ENCODE measurements at regions not wholly inside any gene's neighbourhood (a gene's known extent, or its start where the extent isn't known, plus 50 kb on each side); places are given as distances from the start of the nearest gene placed in this dataset.

GRCh38 chr21:15119486-15119885, 54.7 kb upstream of the NRIP1 start:
- Histone ChIP-seq H3K9me2 (replicated peaks; ENCODE audit: insufficient read depth, low read length) (no peaks in the 10 kb centered on the region; the same call in 1 of the 2 replicates), H3K36me3 (ENCODE audit: insufficient read depth, low read length) (no peaks in the 10 kb centered on the region), H3K27me3 (ENCODE audit: low read length) (no peaks in the 10 kb centered on the region), H3K4me2 (ENCODE audit: low read depth, low read length, poor library complexity, severe bottlenecking) (no peak overlapping the region), H3K27ac (ENCODE audit: low read length) (no peak overlapping the region), H3K4me3 (ENCODE audit: low read length) (no peak overlapping the region), H2AFZ (ENCODE audit: low read length) (no peak overlapping the region), H3K9ac (ENCODE audit: low read length) (no peak overlapping the region), H3K9me3 (ENCODE audit: low read length) (peaks cover 5% of the 10 kb centered on the region), H4K20me1 (ENCODE audit: insufficient read depth, low read depth, low read length) (no peaks in the 10 kb centered on the region), H3K4me1 (ENCODE audit: low read length) (no peaks in the 10 kb centered on the region), H3K79me2 (ENCODE audit: low read length) (no peaks in the 10 kb centered on the region)
- no peak for DNase-seq

- H3K36me3 ChIP-seq (ENCODE audit: insufficient read depth, low read length), result no peaks in the 10 kb centered on the region
- no peaks in the 10 kb centered on the region; the same call in 1 of the 2 replicates for H3K9me2 ChIP-seq (replicated peaks; ENCODE audit: insufficient read depth, low read length)
- no peak for DNase-seq
- no peaks in the 10 kb centered on the region for H3K79me2 ChIP-seq (ENCODE audit: low read length)
- no peaks in the 10 kb centered on the region for H4K20me1 ChIP-seq (ENCODE audit: insufficient read depth, low read depth, low read length)
- H3K9me3 ChIP-seq (ENCODE audit: low read length), result peaks cover 5% of the 10 kb centered on the region
- H3K4me2 ChIP-seq (ENCODE audit: low read depth, low read length, poor library complexity, severe bottlenecking), result no peak overlapping the region
- no peak overlapping the region for H3K4me3 ChIP-seq (ENCODE audit: low read length)
- H3K9ac ChIP-seq (ENCODE audit: low read length), result no peak overlapping the region
- no peak overlapping the region for H2AFZ ChIP-seq (ENCODE audit: low read length)
- no peak overlapping the region for H3K27ac ChIP-seq (ENCODE audit: low read length)
- H3K27me3 ChIP-seq (ENCODE audit: low read length), result no peaks in the 10 kb centered on the region
- no peaks in the 10 kb centered on the region for H3K4me1 ChIP-seq (ENCODE audit: low read length)
Observed at GRCh38 chr21:15121097-15121654, 56.4 kb upstream of the NRIP1 start.

- no peaks in the 10 kb centered on the region for H3K79me2 ChIP-seq (ENCODE audit: low read length)
- H3K9me3 ChIP-seq (ENCODE audit: low read length), result peaks cover 5% of the 10 kb centered on the region
- no peak overlapping the region for H3K4me2 ChIP-seq (ENCODE audit: low read depth, low read length, poor library complexity, severe bottlenecking)
- H3K9me2 ChIP-seq (replicated peaks; ENCODE audit: insufficient read depth, low read length), result no peaks in the 10 kb centered on the region; the same call in 1 of the 2 replicates
- no peaks in the 10 kb centered on the region for H3K27me3 ChIP-seq (ENCODE audit: low read length)
- H3K27ac ChIP-seq (ENCODE audit: low read length), result no peak overlapping the region
- no peaks in the 10 kb centered on the region for H4K20me1 ChIP-seq (ENCODE audit: insufficient read depth, low read depth, low read length)
- no peak overlapping the region for H3K4me3 ChIP-seq (ENCODE audit: low read length)
- no peaks in the 10 kb centered on the region for H3K4me1 ChIP-seq (ENCODE audit: low read length)
- no peak for DNase-seq
- no peaks in the 10 kb centered on the region for H3K36me3 ChIP-seq (ENCODE audit: insufficient read depth, low read length)
- H2AFZ ChIP-seq (ENCODE audit: low read length), result no peak overlapping the region
- H3K9ac ChIP-seq (ENCODE audit: low read length), result no peak overlapping the region
Observed at GRCh38 chr21:15121655-15122120, 56.9 kb upstream of the NRIP1 start.

- Histone ChIP-seq H4K20me1 (ENCODE audit: insufficient read depth, low read depth, low read length) (no peaks in the 10 kb centered on the region), H3K27me3 (ENCODE audit: low read length) (no peaks in the 10 kb centered on the region), H3K9me3 (ENCODE audit: low read length) (peaks cover under 1% of the 10 kb centered on the region), H3K9ac (ENCODE audit: low read length) (no peak overlapping the region), H3K27ac (ENCODE audit: low read length) (no peak overlapping the region), H3K79me2 (ENCODE audit: low read length) (no peaks in the 10 kb centered on the region), H2AFZ (ENCODE audit: low read length) (no peak overlapping the region), H3K9me2 (replicated peaks; ENCODE audit: insufficient read depth, low read length) (no peaks in the 10 kb centered on the region; the same call in 1 of the 2 replicates), H3K4me3 (ENCODE audit: low read length) (no peak overlapping the region), H3K4me2 (ENCODE audit: low read depth, low read length, poor library complexity, severe bottlenecking) (no peak overlapping the region), H3K4me1 (ENCODE audit: low read length) (no peaks in the 10 kb centered on the region), H3K36me3 (ENCODE audit: insufficient read depth, low read length) (no peaks in the 10 kb centered on the region)
- DNase-seq, result no peak
Observed at GRCh38 chr21:15122241-15122640, 57.4 kb upstream of the NRIP1 start.

GRCh38 chr21:15124731-15125130, 59.9 kb upstream of the NRIP1 start:
- H3K36me3 ChIP-seq (ENCODE audit: insufficient read depth, low read length), result no peaks in the 10 kb centered on the region
- no peak overlapping the region for H3K27ac ChIP-seq (ENCODE audit: low read length)
- DNase-seq, result no peak
- H3K9ac ChIP-seq (ENCODE audit: low read length), result no peak overlapping the region
- no peak overlapping the region for H3K4me3 ChIP-seq (ENCODE audit: low read length)
- H3K4me1 ChIP-seq (ENCODE audit: low read length), result no peaks in the 10 kb centered on the region
- no peaks in the 10 kb centered on the region; the same call in 1 of the 2 replicates for H3K9me2 ChIP-seq (replicated peaks; ENCODE audit: insufficient read depth, low read length)
- H2AFZ ChIP-seq (ENCODE audit: low read length), result no peak overlapping the region
- no peaks in the 10 kb centered on the region for H3K27me3 ChIP-seq (ENCODE audit: low read length)
- no peaks in the 10 kb centered on the region for H4K20me1 ChIP-seq (ENCODE audit: insufficient read depth, low read depth, low read length)
- H3K9me3 ChIP-seq (ENCODE audit: low read length), result no peaks in the 10 kb centered on the region; the same call in 1 of the 2 replicates
- no peaks in the 10 kb centered on the region for H3K79me2 ChIP-seq (ENCODE audit: low read length)
- H3K4me2 ChIP-seq (ENCODE audit: low read depth, low read length, poor library complexity, severe bottlenecking), result no peak overlapping the region

- no peak overlapping the region for H3K4me3 ChIP-seq (ENCODE audit: low read length)
- no peaks in the 10 kb centered on the region for H3K4me1 ChIP-seq (ENCODE audit: low read length)
- H3K79me2 ChIP-seq (ENCODE audit: low read length), result no peaks in the 10 kb centered on the region
- no peak overlapping the region for H3K4me2 ChIP-seq (ENCODE audit: low read depth, low read length, poor library complexity, severe bottlenecking)
- no peaks in the 10 kb centered on the region for H3K36me3 ChIP-seq (ENCODE audit: insufficient read depth, low read length)
- no peak overlapping the region for H3K27ac ChIP-seq (ENCODE audit: low read length)
- H3K9ac ChIP-seq (ENCODE audit: low read length), result no peak overlapping the region
- no peaks in the 10 kb centered on the region for H3K27me3 ChIP-seq (ENCODE audit: low read length)
- no peaks in the 10 kb centered on the region; the same call in 1 of the 2 replicates for H3K9me3 ChIP-seq (ENCODE audit: low read length)
- no peak for DNase-seq
- H4K20me1 ChIP-seq (ENCODE audit: insufficient read depth, low read depth, low read length), result no peaks in the 10 kb centered on the region
- no peaks in the 10 kb centered on the region for H3K9me2 ChIP-seq (replicated peaks; ENCODE audit: insufficient read depth, low read length)
- no peak overlapping the region for H2AFZ ChIP-seq (ENCODE audit: low read length)
Observed at GRCh38 chr21:15126948-15127347, 62.1 kb upstream of the NRIP1 start.

- H3K27ac ChIP-seq (ENCODE audit: low read length), result no peak overlapping the region
- no peaks in the 10 kb centered on the region; the same call in 1 of the 2 replicates for H3K9me3 ChIP-seq (ENCODE audit: low read length)
- no peak for DNase-seq
- no peaks in the 10 kb centered on the region for H3K4me1 ChIP-seq (ENCODE audit: low read length)
- no peaks in the 10 kb centered on the region for H3K36me3 ChIP-seq (ENCODE audit: insufficient read depth, low read length)
- no peak overlapping the region for H3K4me3 ChIP-seq (ENCODE audit: low read length)
- no peaks in the 10 kb centered on the region for H3K9me2 ChIP-seq (replicated peaks; ENCODE audit: insufficient read depth, low read length)
- H4K20me1 ChIP-seq (ENCODE audit: insufficient read depth, low read depth, low read length), result no peaks in the 10 kb centered on the region
- H3K79me2 ChIP-seq (ENCODE audit: low read length), result no peaks in the 10 kb centered on the region
- no peak overlapping the region for H2AFZ ChIP-seq (ENCODE audit: low read length)
- no peak overlapping the region for H3K9ac ChIP-seq (ENCODE audit: low read length)
- H3K27me3 ChIP-seq (ENCODE audit: low read length), result no peaks in the 10 kb centered on the region
- no peak overlapping the region for H3K4me2 ChIP-seq (ENCODE audit: low read depth, low read length, poor library complexity, severe bottlenecking)
Observed at GRCh38 chr21:15127437-15127836, 62.6 kb upstream of the NRIP1 start.

- Histone ChIP-seq H3K4me3 (ENCODE audit: low read length) (no peak overlapping the region), H3K4me2 (ENCODE audit: low read depth, low read length, poor library complexity, severe bottlenecking) (no peak overlapping the region), H3K4me1 (ENCODE audit: low read length) (no peaks in the 10 kb centered on the region), H4K20me1 (ENCODE audit: insufficient read depth, low read depth, low read length) (no peaks in the 10 kb centered on the region), H3K27me3 (ENCODE audit: low read length) (no peaks in the 10 kb centered on the region), H3K79me2 (ENCODE audit: low read length) (no peaks in the 10 kb centered on the region), H3K9ac (ENCODE audit: low read length) (no peak overlapping the region), H3K9me2 (replicated peaks; ENCODE audit: insufficient read depth, low read length) (no peaks in the 10 kb centered on the region), H3K27ac (ENCODE audit: low read length) (no peak overlapping the region), H2AFZ (ENCODE audit: low read length) (no peak overlapping the region), H3K9me3 (ENCODE audit: low read length) (peaks cover 2% of the 10 kb centered on the region; the same call in 1 of the 2 replicates), H3K36me3 (ENCODE audit: insufficient read depth, low read length) (no peaks in the 10 kb centered on the region)
- DNase-seq, result no peak
Observed at GRCh38 chr21:15128267-15128666, 63.5 kb upstream of the NRIP1 start.

All from Karpas-422 (cell line).